ENCODE measurements at regions not wholly inside any gene's neighbourhood (a gene's known extent, or its start where the extent isn't known, plus 50 kb on each side); places are given as distances from the start of the nearest gene placed in this dataset.

GRCh38 chr5:54655761-54656160 lies 138.2 kb downstream of the SNX18 start:
- no peak for TF ChIP-seq TAF1 (IDR thresholded peaks at IDR 0.05; ENCODE audit: low read depth)
- TF ChIP-seq, protein P1, sequence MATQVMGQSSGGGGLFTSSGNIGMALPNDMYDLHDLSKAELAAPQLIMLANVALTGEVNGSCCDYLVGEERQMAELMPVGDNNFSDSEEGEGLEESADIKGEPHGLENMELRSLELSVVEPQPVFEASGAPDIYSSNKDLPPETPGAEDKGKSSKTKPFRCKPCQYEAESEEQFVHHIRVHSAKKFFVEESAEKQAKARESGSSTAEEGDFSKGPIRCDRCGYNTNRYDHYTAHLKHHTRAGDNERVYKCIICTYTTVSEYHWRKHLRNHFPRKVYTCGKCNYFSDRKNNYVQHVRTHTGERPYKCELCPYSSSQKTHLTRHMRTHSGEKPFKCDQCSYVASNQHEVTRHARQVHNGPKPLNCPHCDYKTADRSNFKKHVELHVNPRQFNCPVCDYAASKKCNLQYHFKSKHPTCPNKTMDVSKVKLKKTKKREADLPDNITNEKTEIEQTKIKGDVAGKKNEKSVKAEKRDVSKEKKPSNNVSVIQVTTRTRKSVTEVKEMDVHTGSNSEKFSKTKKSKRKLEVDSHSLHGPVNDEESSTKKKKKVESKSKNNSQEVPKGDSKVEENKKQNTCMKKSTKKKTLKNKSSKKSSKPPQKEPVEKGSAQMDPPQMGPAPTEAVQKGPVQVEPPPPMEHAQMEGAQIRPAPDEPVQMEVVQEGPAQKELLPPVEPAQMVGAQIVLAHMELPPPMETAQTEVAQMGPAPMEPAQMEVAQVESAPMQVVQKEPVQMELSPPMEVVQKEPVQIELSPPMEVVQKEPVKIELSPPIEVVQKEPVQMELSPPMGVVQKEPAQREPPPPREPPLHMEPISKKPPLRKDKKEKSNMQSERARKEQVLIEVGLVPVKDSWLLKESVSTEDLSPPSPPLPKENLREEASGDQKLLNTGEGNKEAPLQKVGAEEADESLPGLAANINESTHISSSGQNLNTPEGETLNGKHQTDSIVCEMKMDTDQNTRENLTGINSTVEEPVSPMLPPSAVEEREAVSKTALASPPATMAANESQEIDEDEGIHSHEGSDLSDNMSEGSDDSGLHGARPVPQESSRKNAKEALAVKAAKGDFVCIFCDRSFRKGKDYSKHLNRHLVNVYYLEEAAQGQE (IDR thresholded peaks at IDR 0.05; ENCODE audit: low read depth) = no peak
- no peak for TF ChIP-seq RAD21 (IDR thresholded peaks at IDR 0.05; ENCODE audit: low read depth)
- TF ChIP-seq EP300 (IDR thresholded peaks at IDR 0.05; ENCODE audit: borderline replicate concordance) = no peak
- TF ChIP-seq TEAD4 (IDR thresholded peaks at IDR 0.05) = no peak
- no peak for TF ChIP-seq YY1 (IDR thresholded peaks at IDR 0.05; ENCODE audit: low read depth)
